Pancreas (tissue), 10 donors: ENCODE measurements at regions not wholly inside any gene's neighbourhood (a gene's known extent, or its start where the extent isn't known, plus 50 kb on each side); places are given as distances from the start of the nearest gene placed in this dataset.

Source experiments
- ATAC-seq, 4 donors: fragments of 200-7000 bp; cut with Tn5 transposase; one replicate each; pipeline versions ENCODE4 v1.8.0 to v1.9.1; 2020; ENCODE audit warnings: mild to moderate bottlenecking in 4 of 4, moderate library complexity in 4 of 4
- DNase-seq, 6 donors: peaks; one replicate each; pipeline ENCODE4 v3.0.0-alpha.2; 2020
- FAIRE-seq: peaks from 2 replicates; lab custom pipeline; 2012; peaks lifted over from hg19 to GRCh38; lab: Jason Lieb, UNC
- H3K27ac ChIP-seq, 4 donors: fragments of 200-600 bp; sonication (generic); 1 replicate in 3 of 4; 2 replicates in 1 of 4; pipeline versions ENCODE4 v1.5.0 to v1.8.0; 2020
- H3K27me3 ChIP-seq, 4 donors: fragments of 200-600 bp; one replicate each; pipeline ENCODE4 v1.8.0; 2021
- H3K36me3 ChIP-seq, 3 donors: fragments of 200-600 bp; sonication (generic) in 1 of 3; one replicate each; pipeline versions ENCODE4 v1.5.0 to v1.8.0; 2020 to 2021
- H3K4me1 ChIP-seq, 3 donors: fragments of 200-600 bp; one replicate each; pipeline ENCODE4 v1.8.0; 2021
- H3K4me3 ChIP-seq, 4 donors: fragments of 200-600 bp; sonication (generic) in 2 of 4; one replicate each; pipeline versions ENCODE4 v1.5.0 to v1.8.0; 2020 to 2021
- H3K9me3 ChIP-seq, 4 donors: fragments of 200-600 bp; one replicate each; pipeline ENCODE4 v1.8.0; 2021
- CTCF ChIP-seq, 4 donors: fragments of 200-600 bp; sonication (generic) in 3 of 4; IDR thresholded peaks; one replicate each; pipeline versions ENCODE4 v1.5.0 to v1.8.0; 2021; ENCODE audit warnings: antibody characterized with exemption in 4 of 4
- WGBS, 2 donors: extraction: QIAGEN DNeasy Blood & Tissue Kit; methylation state at CpG; one replicate each; pipeline ENCODE4 v1.1.7; 2013; 5-methylcytosine and 5-hydroxymethylcytosine counted together
- intact Hi-C, 3 donors: fragments of 100-400 bp; cut with DNase I; formaldehyde crosslinking; loops; one replicate each; pipeline versions ENCODE4 v1.11.1 to v1.14.2; 2022
- donor health status: healthy with polysubstance abuse.
- donor health status: DM: no; HTN: no; CAD: no; lungs with moderate emphysema.
- donor health status: DM: no; HTN: no; CAD: no.
- donor health status: control.
- donor health status: control.
- donor health status: Bipolar disorder and iron deficiency.
- donor health status: DM: yes; HTN: yes; CAD: no.
- donor health status: DM: no; HTN: no; CAD: no.
- donor health status: DM: no; HTN: no; CAD: no.
- donor health status: DM: yes; HTN: yes; CAD: no.

DNA sequence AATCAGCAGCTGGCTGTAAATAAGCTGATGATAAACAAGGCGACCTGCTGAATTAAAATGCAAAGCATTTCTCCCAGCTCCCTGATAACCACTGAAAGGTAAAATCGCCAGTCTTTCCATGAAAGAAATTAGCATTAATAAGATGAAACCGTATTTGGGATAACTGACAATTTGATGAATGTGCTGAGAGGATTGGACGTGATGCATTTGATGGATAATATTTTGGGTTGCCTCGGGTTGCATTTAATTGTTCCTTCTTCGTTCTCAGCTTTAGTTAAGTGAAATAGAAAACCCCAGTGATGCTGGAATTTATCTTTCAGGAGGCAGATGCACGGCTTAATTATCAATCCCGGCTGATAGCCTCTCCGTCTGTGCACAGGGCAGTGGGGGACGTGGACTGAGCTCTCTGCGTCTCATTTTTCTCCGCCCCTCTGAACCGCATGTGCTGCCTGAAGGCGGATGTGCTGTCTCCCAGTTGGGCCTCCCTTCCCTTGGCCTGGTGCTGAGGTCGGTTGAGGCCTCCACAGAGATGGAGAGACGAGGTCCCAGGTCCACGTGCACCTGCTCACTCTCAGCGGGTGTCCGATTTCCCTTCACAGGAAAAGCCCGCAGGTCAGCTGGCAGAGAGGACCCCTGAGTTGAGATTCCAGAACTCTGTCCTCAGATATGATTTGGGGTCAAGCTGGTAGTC, 846.2 kb downstream of the BRD1 start:
- DNase-seq (no peak), ATAC-seq (no peak), FAIRE-seq (no peak)
- Histone ChIP-seq H3K4me1 (no peaks in the 10 kb centered on the region), H3K4me3 (no peak overlapping the region), H3K9me3 (no peaks in the 10 kb centered on the region), H3K27ac (no peak overlapping the region), H3K27me3 (peaks cover 0 to 11% (median 3%) of the 10 kb centered on the region in 4 donors), H3K36me3 (no peaks in the 10 kb centered on the region)
- intact Hi-C loops = no loop called here
- WGBS, 2 donors = 32 to 47% methylated on average over 20 of the region's 20 CpGs
- TF ChIP-seq CTCF (IDR thresholded peaks at IDR 0.05) = no peak

DNA sequence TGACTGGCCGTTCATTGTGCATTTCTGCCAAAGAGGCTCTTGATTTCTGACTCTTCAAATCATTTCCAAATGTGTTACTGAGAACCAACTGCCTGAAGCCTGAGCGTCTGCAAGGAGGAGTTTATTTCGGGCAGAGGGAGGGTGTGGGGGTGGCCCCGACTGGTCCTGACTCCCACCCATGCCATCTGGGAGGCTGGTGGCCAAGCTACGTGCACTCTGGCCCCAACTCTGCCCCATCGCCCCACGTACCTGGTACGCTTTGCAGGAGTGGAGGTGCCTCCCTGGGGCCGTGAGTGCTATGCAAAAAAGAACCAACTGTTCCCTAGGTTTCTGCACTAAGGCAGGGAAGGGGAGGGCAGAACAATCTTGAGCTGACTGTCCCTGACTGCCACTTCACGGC, 846.8 kb downstream of the BRD1 start:
- FAIRE-seq = no peak
- H3K27ac ChIP-seq = no peak overlapping the region
- TF ChIP-seq CTCF (IDR thresholded peaks at IDR 0.05) = no peak
- intact Hi-C loops = no loop called here
- no peaks in the 10 kb centered on the region for H3K4me1 ChIP-seq
- no peak for ATAC-seq
- peaks cover 0 to 11% (median 3%) of the 10 kb centered on the region in 4 donors for H3K27me3 ChIP-seq
- H3K4me3 ChIP-seq = no peak overlapping the region
- 41 to 48% methylated on average over 10 of the region's 10 CpGs for WGBS, 2 donors
- H3K36me3 ChIP-seq = no peaks in the 10 kb centered on the region
- no peak for DNase-seq
- H3K9me3 ChIP-seq = no peaks in the 10 kb centered on the region

DNA sequence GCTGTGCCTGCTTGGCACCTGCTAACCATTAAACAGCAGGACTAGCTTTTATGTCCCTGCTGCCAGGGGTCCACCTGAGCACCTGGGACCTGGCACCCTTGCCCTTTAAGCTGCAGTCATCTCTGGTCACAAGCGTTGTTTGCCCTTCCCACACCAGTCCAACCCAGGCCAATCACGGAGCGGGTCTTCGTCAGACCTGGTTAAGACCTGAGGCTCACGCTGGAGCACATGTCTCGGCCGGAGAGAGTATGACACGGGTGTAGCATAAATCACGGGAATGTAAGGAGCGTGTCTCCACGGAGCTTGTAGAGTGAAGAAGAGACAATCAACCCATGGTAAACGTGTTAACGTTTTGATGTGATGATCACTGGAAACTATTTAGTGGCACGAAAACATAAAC, 847.3 kb downstream of the BRD1 start:
- intact Hi-C loops = no loop called here
- DNase-seq (no peak), ATAC-seq (no peak), FAIRE-seq (no peak)
- Histone ChIP-seq H3K9me3 (no peaks in the 10 kb centered on the region), H3K27me3 (peaks cover 0 to 11% (median 3%) of the 10 kb centered on the region in 4 donors), H3K4me3 (no peak overlapping the region), H3K4me1 (no peaks in the 10 kb centered on the region), H3K36me3 (no peaks in the 10 kb centered on the region), H3K27ac (no peak overlapping the region)
- TF ChIP-seq CTCF (IDR thresholded peaks at IDR 0.05) = no peak
- 57 to 70% methylated on average over 14 of the region's 14 CpGs for WGBS, 2 donors

DNA sequence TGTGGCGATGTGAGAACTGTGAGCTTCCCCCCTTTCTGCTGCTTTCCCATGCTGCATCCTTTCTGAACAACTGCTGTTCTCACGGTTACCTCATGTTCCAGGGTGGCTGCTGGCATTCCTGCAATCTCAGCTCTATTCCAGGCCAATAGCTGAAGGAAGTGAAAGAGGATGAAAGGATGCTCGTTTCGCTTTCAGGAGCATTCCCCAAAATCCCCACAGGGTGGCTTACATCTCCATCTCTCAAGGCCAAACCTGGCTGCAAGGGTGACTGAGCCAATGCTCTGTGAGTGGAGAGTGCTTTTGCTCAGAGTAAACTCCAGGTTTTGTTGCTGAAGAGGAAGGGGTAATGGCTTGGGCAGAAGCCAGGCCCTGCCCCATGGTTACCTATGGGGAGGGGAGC, 848.2 kb downstream of the BRD1 start:
- ATAC-seq = no peak
- Histone ChIP-seq H3K27ac (no peak overlapping the region), H3K36me3 (no peaks in the 10 kb centered on the region), H3K9me3 (no peaks in the 10 kb centered on the region), H3K4me3 (no peak overlapping the region), H3K27me3 (peaks cover 0 to 8% (median 3%) of the 10 kb centered on the region in 4 donors), H3K4me1 (no peaks in the 10 kb centered on the region)
- FAIRE-seq = no peak
- no peak for DNase-seq
- WGBS, 2 donors = 41 to 50% methylated on average over 4 of the region's 4 CpGs
- intact Hi-C loops = no loop called here
- no peak for TF ChIP-seq CTCF (IDR thresholded peaks at IDR 0.05)
